ENCODE measurements at regions not wholly inside any gene's neighbourhood (a gene's known extent, or its start where the extent isn't known, plus 50 kb on each side); places are given as distances from the start of the nearest gene placed in this dataset.

- no peak for DNase-seq
Observed at GRCh38 chr1:213622365-213623063, 365.3 kb upstream of the PROX1 start.

More at GRCh38 chr1:213622365-213623063, 365.3 kb upstream of the PROX1 start:
- Histone ChIP-seq H3K9me3 (ENCODE audit: control insufficient read depth, insufficient read depth, low read length) (peaks cover 16% of the 10 kb centered on the region), H3K18ac (ENCODE audit: low read depth, low read length) (no peak overlapping the region), H3K9ac (ENCODE audit: low read depth, low read length) (no peak overlapping the region), H3K4ac (ENCODE audit: low read depth, low read length) (no peak overlapping the region), H3K4me2 (ENCODE audit: low read depth, low read length) (no peak overlapping the region), H4K5ac (ENCODE audit: low read depth, low read length) (no peak overlapping the region), H3K4me1 (ENCODE audit: control insufficient read depth, insufficient read depth, low read length) (no peaks in the 10 kb centered on the region), H3K9me1 (ENCODE audit: insufficient read depth, low read length) (no peaks in the 10 kb centered on the region), H3K79me1 (ENCODE audit: low read depth in 1 of 2, low read length in 2 of 2) (no peaks in the 10 kb centered on the region), H2BK15ac (ENCODE audit: low read depth, low read length) (no peak overlapping the region), H4K8ac (ENCODE audit: low read depth in 2 of 2, low read length in 2 of 2) (no peak overlapping the region), H2BK120ac (ENCODE audit: low read depth, low read length) (no peak overlapping the region), H2AK9ac (replicated peaks; ENCODE audit: low read depth, low read length, poor library complexity) (no peak overlapping the region), H3K23ac (ENCODE audit: low read depth, low read length) (no peak overlapping the region), H2AFZ (replicated peaks; ENCODE audit: low read length, poor library complexity) (no peak overlapping the region), H3K36me3 (ENCODE audit: control insufficient read depth, insufficient read depth, low read length) (no peaks in the 10 kb centered on the region), H3K56ac (ENCODE audit: extremely low read depth, insufficient read depth, low read length) (no peak overlapping the region), H3K4me3 (ENCODE audit: insufficient read depth, low read depth, low read length) (no peak overlapping the region), H2BK20ac (ENCODE audit: low read depth, low read length) (no peak overlapping the region), H3K27me3 (ENCODE audit: control insufficient read depth, insufficient read depth, low read length) (no peaks in the 10 kb centered on the region), H4K20me1 (ENCODE audit: insufficient read depth, low read length) (no peaks in the 10 kb centered on the region), H2BK5ac (ENCODE audit: low read depth, low read length, poor library complexity, severe bottlenecking) (no peak overlapping the region), H2AK5ac (ENCODE audit: low read depth, low read length) (no peak overlapping the region), H4K91ac (ENCODE audit: insufficient read depth, low read depth, low read length) (no peak overlapping the region), H3K27ac (ENCODE audit: insufficient read depth, low read length) (no peak overlapping the region), H3K14ac (replicated peaks; ENCODE audit: low read depth, low read length) (no peak overlapping the region)
- WGBS, 2 experiments (ENCODE audit: extremely low coverage in 2 of 2, insufficient read length in 1 of 2) = 74% methylated on average over 7 of the region's 19 CpGs; no CpG with 5 or more reads in 1 of the 2 experiments
- in situ Hi-C loops (cut with MboI; ENCODE audit: low sequenced_read_pairs) (no loop called here), dilution Hi-C loops (cut with HindIII; ENCODE audit: low sequenced_read_pairs, unreplicated experiment) (no loop called here), intact Hi-C loops (cut with micrococcal nuclease) (no loop called here)
- ChIA-PET CTCF (no interaction called here), POLR2A (ENCODE audit: unreplicated experiment) (no interaction called here)
- no TSS peak for BruUV-seq (replicated peaks)
- no peak for TF ChIP-seq FOS (IDR thresholded peaks at IDR 0.05; ENCODE audit: low read depth, low read length)
- TF ChIP-seq NFE2L2 (IDR thresholded peaks at IDR 0.05; ENCODE audit: low read depth, low read length) = no peak
- TF ChIP-seq CHD1 (IDR thresholded peaks at IDR 0.05; ENCODE audit: low read depth, low read length) = no peak
- no peak for TF ChIP-seq RCOR1 (IDR thresholded peaks at IDR 0.05; ENCODE audit: insufficient replicate concordance, low read length)
- no peak for TF ChIP-seq MAZ (IDR thresholded peaks at IDR 0.05; ENCODE audit: borderline replicate concordance, low read depth, low read length)
- no peak for TF ChIP-seq CTCF (conservative IDR thresholded peaks at IDR 0.05; ENCODE audit: low read depth, low read length)
- TF ChIP-seq RFX5 (IDR thresholded peaks at IDR 0.05; ENCODE audit: low read depth, low read length) = no peak
- ATAC-seq (ENCODE audit: low read depth) = no peak

All from IMR-90 (cell line).